ENCODE measurements at regions not wholly inside any gene's neighbourhood (a gene's known extent, or its start where the extent isn't known, plus 50 kb on each side); places are given as distances from the start of the nearest gene placed in this dataset.

DNA sequence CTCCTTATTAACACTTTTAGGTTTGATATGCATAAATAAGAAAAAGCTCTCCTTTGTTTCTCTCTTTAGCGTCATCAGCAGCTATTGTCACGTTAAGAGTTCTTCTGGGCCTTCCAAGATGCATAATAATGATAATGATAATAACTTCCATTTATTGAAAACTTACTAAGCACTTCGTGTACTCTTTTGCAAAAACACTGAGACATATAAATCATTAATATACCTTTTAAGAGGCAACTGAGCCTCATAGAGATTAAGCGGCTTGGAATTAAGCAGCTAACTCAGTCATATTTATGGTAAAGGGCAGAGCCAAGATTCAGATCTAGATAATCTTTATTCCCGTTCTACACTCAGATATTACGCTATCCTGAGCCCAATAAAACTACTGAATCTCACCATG, 1105.1 kb downstream of the OLFM4 start:
- Histone ChIP-seq H3K36me3 (ENCODE audit: insufficient read depth, low read length) (no peaks in the 10 kb centered on the region), H3K4me2 (ENCODE audit: insufficient read depth, low read length) (no peak overlapping the region), H4K20me1 (ENCODE audit: insufficient read depth, low read length) (no peaks in the 10 kb centered on the region), H3K4me1 (ENCODE audit: insufficient read depth, low read length) (no peaks in the 10 kb centered on the region), H3K79me2 (ENCODE audit: insufficient read depth, low read length) (no peaks in the 10 kb centered on the region), H3K27ac (ENCODE audit: low read depth, low read length) (no peak overlapping the region), H2AFZ (ENCODE audit: low read length) (no peak overlapping the region), H3K4me3 (ENCODE audit: insufficient read depth, low read length) (no peak overlapping the region), H3K9me3 (ENCODE audit: low read depth, low read length) (no peaks in the 10 kb centered on the region), H3K27me3 (ENCODE audit: insufficient read depth, low read length) (no peaks in the 10 kb centered on the region)
- TF ChIP-seq, protein P1, sequence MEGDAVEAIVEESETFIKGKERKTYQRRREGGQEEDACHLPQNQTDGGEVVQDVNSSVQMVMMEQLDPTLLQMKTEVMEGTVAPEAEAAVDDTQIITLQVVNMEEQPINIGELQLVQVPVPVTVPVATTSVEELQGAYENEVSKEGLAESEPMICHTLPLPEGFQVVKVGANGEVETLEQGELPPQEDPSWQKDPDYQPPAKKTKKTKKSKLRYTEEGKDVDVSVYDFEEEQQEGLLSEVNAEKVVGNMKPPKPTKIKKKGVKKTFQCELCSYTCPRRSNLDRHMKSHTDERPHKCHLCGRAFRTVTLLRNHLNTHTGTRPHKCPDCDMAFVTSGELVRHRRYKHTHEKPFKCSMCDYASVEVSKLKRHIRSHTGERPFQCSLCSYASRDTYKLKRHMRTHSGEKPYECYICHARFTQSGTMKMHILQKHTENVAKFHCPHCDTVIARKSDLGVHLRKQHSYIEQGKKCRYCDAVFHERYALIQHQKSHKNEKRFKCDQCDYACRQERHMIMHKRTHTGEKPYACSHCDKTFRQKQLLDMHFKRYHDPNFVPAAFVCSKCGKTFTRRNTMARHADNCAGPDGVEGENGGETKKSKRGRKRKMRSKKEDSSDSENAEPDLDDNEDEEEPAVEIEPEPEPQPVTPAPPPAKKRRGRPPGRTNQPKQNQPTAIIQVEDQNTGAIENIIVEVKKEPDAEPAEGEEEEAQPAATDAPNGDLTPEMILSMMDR (IDR thresholded peaks at IDR 0.05; ENCODE audit: extremely low read depth, low read depth, low read length): no peak
- DNase-seq (ENCODE audit: insufficient read length, low spot score, missing footprints): no peak

DNA sequence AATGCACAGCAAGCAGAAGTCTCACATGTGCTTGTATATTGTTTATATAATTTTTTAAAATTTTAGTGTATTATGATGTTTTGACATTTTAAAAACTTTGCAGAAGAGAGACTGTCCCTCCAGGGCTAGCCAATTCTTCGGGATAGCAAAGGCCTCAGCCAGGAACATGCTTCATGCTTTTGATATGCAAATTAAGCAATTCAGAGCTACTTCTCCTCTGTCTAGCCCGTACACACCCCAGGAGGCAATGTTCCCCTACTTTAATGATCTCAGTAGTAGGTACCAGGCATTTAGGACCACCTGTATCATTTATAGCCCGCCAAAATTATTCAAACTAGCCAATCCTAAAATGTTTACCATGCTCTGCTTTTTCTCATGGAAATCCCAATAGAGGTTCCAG, 1116.2 kb downstream of the OLFM4 start:
- TF ChIP-seq, protein P1 (IDR thresholded peaks at IDR 0.05; ENCODE audit: extremely low read depth, low read depth, low read length): no peak
- Histone ChIP-seq H3K27ac (ENCODE audit: low read depth, low read length) (no peak overlapping the region), H4K20me1 (ENCODE audit: insufficient read depth, low read length) (no peaks in the 10 kb centered on the region), H2AFZ (ENCODE audit: low read length) (no peak overlapping the region), H3K4me2 (ENCODE audit: insufficient read depth, low read length) (no peak overlapping the region), H3K36me3 (ENCODE audit: insufficient read depth, low read length) (no peaks in the 10 kb centered on the region), H3K9me3 (ENCODE audit: low read depth, low read length) (no peaks in the 10 kb centered on the region), H3K79me2 (ENCODE audit: insufficient read depth, low read length) (no peaks in the 10 kb centered on the region), H3K4me3 (ENCODE audit: insufficient read depth, low read length) (no peak overlapping the region), H3K4me1 (ENCODE audit: insufficient read depth, low read length) (no peaks in the 10 kb centered on the region), H3K27me3 (ENCODE audit: insufficient read depth, low read length) (no peaks in the 10 kb centered on the region)
- DNase-seq (ENCODE audit: insufficient read length, low spot score, missing footprints): no peak

DNA sequence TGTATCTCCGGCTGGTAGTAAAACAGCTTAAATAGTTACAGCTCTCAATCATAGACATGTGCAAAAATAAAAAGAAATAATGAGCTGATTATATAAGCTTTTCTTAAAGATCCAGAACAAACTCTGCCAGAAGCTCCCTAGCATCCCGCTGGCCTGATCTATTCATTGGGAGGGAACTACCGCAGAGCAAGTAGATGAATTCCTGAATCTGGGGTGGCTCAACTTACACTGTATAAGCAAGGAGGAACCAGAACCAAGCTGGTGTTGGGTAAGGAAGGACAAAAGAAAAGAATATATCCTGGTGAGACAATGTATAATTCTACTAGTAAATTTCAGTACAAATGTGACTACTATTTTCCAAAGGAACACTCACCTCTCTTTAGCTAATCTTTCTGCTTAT, 1122.2 kb downstream of the OLFM4 start:
- Histone ChIP-seq H3K4me1 (ENCODE audit: insufficient read depth, low read length) (no peaks in the 10 kb centered on the region), H3K9me3 (ENCODE audit: low read depth, low read length) (no peaks in the 10 kb centered on the region), H3K27ac (ENCODE audit: low read depth, low read length) (no peak overlapping the region), H3K4me3 (ENCODE audit: insufficient read depth, low read length) (no peak overlapping the region), H2AFZ (ENCODE audit: low read length) (no peak overlapping the region), H3K4me2 (ENCODE audit: insufficient read depth, low read length) (no peak overlapping the region), H3K27me3 (ENCODE audit: insufficient read depth, low read length) (no peaks in the 10 kb centered on the region), H4K20me1 (ENCODE audit: insufficient read depth, low read length) (no peaks in the 10 kb centered on the region), H3K79me2 (ENCODE audit: insufficient read depth, low read length) (no peaks in the 10 kb centered on the region), H3K36me3 (ENCODE audit: insufficient read depth, low read length) (no peaks in the 10 kb centered on the region)
- TF ChIP-seq, protein P1 (IDR thresholded peaks at IDR 0.05; ENCODE audit: extremely low read depth, low read depth, low read length): no peak
- DNase-seq (ENCODE audit: insufficient read length, low spot score, missing footprints): no peak

DNA sequence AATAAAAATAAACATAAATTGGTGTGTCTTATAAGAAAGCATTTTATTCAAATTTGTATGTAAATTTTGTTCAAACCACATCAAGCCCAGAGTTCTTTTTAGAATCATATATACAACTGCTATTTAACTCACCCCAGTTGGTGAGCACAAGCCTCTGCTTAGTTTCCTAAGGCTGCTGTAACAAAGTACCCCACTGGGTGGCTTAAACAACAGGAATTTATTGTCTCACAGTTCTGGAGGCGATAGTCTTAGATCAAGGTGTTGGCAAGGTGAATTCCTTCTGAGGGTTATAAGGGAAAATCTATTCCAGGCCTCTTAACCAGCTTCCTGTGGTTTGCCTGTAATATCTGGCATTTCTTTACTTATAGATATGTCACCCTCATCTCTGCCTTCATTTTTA, 1133.5 kb downstream of the OLFM4 start:
- TF ChIP-seq, protein P1 (IDR thresholded peaks at IDR 0.05; ENCODE audit: extremely low read depth, low read depth, low read length): no peak
- Histone ChIP-seq H3K36me3 (ENCODE audit: insufficient read depth, low read length) (no peaks in the 10 kb centered on the region), H3K4me3 (ENCODE audit: insufficient read depth, low read length) (no peak overlapping the region), H3K27ac (ENCODE audit: low read depth, low read length) (no peak overlapping the region), H3K4me2 (ENCODE audit: insufficient read depth, low read length) (no peak overlapping the region), H3K79me2 (ENCODE audit: insufficient read depth, low read length) (no peaks in the 10 kb centered on the region), H3K27me3 (ENCODE audit: insufficient read depth, low read length) (no peaks in the 10 kb centered on the region), H2AFZ (ENCODE audit: low read length) (no peak overlapping the region), H3K4me1 (ENCODE audit: insufficient read depth, low read length) (no peaks in the 10 kb centered on the region), H4K20me1 (ENCODE audit: insufficient read depth, low read length) (no peaks in the 10 kb centered on the region), H3K9me3 (ENCODE audit: low read depth, low read length) (no peaks in the 10 kb centered on the region)
- no peak for DNase-seq (ENCODE audit: insufficient read length, low spot score, missing footprints)

Measured in osteoblast (primary cell).